GM10266 (cell line): ENCODE measurements at regions not wholly inside any gene's neighbourhood (a gene's known extent, or its start where the extent isn't known, plus 50 kb on each side); places are given as distances from the start of the nearest gene placed in this dataset.

ENCODE experiments used
- DNase-seq: peaks from one replicate; pipeline ENCODE4 v3.0.0; 2012; ENCODE audit errors: extremely low spot score
- TF ChIP-seq, protein P1 (sequence below): IDR thresholded peaks from 2 replicates; pipeline ENCODE4 v1.5.1; 2012; ENCODE audit warnings: mild to moderate bottlenecking, low read depth; ENCODE audit not compliant: control insufficient read depth, insufficient read depth; ENCODE audit errors: missing control alignments

GRCh38 chr20:22775671-22776139, 191.3 kb upstream of the FOXA2 start:
- TF ChIP-seq, protein P1, sequence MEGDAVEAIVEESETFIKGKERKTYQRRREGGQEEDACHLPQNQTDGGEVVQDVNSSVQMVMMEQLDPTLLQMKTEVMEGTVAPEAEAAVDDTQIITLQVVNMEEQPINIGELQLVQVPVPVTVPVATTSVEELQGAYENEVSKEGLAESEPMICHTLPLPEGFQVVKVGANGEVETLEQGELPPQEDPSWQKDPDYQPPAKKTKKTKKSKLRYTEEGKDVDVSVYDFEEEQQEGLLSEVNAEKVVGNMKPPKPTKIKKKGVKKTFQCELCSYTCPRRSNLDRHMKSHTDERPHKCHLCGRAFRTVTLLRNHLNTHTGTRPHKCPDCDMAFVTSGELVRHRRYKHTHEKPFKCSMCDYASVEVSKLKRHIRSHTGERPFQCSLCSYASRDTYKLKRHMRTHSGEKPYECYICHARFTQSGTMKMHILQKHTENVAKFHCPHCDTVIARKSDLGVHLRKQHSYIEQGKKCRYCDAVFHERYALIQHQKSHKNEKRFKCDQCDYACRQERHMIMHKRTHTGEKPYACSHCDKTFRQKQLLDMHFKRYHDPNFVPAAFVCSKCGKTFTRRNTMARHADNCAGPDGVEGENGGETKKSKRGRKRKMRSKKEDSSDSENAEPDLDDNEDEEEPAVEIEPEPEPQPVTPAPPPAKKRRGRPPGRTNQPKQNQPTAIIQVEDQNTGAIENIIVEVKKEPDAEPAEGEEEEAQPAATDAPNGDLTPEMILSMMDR: no peak
- no peak for DNase-seq

DNA sequence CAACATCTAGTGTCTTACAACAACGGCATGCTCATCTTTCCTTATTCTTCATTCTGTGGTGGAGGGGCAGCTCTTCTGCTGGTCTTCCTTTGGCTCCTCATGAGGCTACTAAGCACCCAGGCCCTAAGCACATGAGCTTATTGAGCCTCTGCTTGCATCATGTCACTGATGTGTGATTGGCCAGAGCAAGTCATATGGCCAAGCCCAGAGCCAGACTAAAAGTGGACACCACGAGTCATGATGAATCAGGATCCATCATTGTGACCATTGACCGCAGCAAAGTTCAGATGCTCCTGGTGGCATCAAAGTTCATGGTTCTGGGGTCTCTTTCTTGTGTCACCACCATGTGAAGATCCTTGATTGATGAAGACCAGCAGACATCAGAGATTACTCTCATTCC, 192.0 kb upstream of the FOXA2 start:
- DNase-seq: no peak
- TF ChIP-seq, protein P1: no peak

GRCh38 chr20:22779878-22780277, 195.5 kb upstream of the FOXA2 start:
- TF ChIP-seq, protein P1: no peak
- no peak for DNase-seq

DNA sequence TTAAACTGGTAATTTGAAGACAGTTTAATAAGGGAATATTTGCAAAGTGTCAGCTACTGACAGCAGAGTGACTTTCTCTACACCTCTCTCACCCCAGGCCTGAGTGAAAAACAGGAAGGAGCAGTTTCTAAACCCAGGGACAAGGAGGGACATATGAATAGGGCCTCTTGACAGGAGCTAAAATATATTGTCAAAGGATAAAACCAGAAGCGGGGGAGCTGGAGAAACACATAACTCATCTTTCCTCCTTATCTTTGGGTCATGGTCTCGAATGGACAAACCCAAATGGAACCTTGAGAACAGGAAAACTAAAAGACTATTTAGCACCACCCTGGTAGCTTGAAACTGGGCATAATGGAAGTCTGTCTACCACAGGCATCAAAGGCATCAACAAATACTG, 197.5 kb upstream of the FOXA2 start:
- TF ChIP-seq, protein P1: no peak
- DNase-seq: no peak

DNA sequence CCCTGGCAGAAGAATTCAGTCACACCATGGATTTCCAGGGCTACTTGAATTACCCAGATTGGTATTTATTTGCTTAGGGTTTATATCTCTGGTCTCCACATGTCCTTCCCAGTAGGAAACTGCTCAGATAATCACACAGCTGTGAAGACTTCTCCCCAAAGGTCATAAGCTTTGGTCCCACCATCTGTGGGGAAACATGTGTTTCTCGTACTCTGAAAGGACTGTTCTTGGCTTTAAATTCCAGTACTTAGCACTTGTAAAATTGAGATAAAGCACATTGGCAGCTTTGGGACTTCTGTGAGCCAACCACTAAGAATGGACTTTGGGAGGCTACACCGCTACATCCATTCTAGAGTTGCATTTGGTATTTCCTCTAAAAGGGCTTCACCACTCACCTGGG, 205.3 kb upstream of the FOXA2 start:
- DNase-seq: no peak
- TF ChIP-seq, protein P1: no peak

- DNase-seq: no peak
- TF ChIP-seq, protein P1: no peak
Measured at GRCh38 chr20:22791396-22791795, 207.0 kb upstream of the FOXA2 start.

- DNase-seq: no peak
- TF ChIP-seq, protein P1: no peak
Measured at GRCh38 chr20:22791877-22792525, 207.6 kb upstream of the FOXA2 start.
